Gastrocnemius medialis (tissue), 4 donors: ENCODE measurements at regions not wholly inside any gene's neighbourhood (a gene's known extent, or its start where the extent isn't known, plus 50 kb on each side); places are given as distances from the start of the nearest gene placed in this dataset.

Source experiments
- POLR2A ChIP-seq, 2 donors: fragments of 450-650 bp; IDR thresholded peaks; one replicate each; pipeline ENCODE4 v1.6.1; 2017; ENCODE audit warnings: antibody characterized with exemption in 2 of 2, mild to moderate bottlenecking in 2 of 2, moderate library complexity in 2 of 2
- TF ChIP-seq, protein P1 (sequence below), 5 experiments: fragments of 450-650 bp in 3 of 5; fragments of 200-600 bp in 2 of 5; sonication (generic) in 2 of 5; IDR thresholded peaks in 4 of 5; conservative IDR thresholded peaks in 1 of 5; 1 replicate in 4 of 5; 2 replicates in 1 of 5; pipeline ENCODE4 v1.5.1; 2016 to 2019; ENCODE audit warnings: antibody characterized with exemption in 5 of 5, mild to moderate bottlenecking in 3 of 5, moderate library complexity in 3 of 5

DNA sequence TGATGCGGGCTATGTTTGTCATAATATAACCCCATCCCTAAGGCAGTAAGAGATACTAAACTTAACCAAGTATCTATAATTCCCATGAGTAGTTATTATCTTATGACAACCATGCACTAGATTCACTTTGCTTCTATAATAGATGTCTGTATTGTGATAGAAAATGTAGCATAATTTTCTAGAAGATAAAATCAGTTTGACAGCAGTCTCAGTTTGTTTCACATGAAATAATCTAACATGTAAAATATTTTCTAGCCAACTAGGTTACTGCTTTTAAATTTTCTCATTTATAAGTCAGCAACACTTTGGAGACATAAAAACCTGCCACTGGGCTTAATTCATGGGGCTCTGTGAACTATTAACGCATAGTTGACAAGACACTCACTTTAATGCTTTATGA lies 1410.7 kb upstream of the ATXN8OS start:
- TF ChIP-seq, protein P1, sequence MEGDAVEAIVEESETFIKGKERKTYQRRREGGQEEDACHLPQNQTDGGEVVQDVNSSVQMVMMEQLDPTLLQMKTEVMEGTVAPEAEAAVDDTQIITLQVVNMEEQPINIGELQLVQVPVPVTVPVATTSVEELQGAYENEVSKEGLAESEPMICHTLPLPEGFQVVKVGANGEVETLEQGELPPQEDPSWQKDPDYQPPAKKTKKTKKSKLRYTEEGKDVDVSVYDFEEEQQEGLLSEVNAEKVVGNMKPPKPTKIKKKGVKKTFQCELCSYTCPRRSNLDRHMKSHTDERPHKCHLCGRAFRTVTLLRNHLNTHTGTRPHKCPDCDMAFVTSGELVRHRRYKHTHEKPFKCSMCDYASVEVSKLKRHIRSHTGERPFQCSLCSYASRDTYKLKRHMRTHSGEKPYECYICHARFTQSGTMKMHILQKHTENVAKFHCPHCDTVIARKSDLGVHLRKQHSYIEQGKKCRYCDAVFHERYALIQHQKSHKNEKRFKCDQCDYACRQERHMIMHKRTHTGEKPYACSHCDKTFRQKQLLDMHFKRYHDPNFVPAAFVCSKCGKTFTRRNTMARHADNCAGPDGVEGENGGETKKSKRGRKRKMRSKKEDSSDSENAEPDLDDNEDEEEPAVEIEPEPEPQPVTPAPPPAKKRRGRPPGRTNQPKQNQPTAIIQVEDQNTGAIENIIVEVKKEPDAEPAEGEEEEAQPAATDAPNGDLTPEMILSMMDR (IDR thresholded peaks at IDR 0.05 in 4 of 5, conservative IDR thresholded peaks at IDR 0.05 in 1 of 5) = no peak
- TF ChIP-seq POLR2A (IDR thresholded peaks at IDR 0.05) = no peak
